OCI-LY3 (cell line): ENCODE measurements at regions not wholly inside any gene's neighbourhood (a gene's known extent, or its start where the extent isn't known, plus 50 kb on each side); places are given as distances from the start of the nearest gene placed in this dataset.

ENCODE experiments used
- EZH2phosphoT487 ChIP-seq: fragments of 200-600 bp; shearing (Covaris generic); IDR thresholded peaks from 2 replicates; pipeline ENCODE4 v1.6.1; 2018; ENCODE audit warnings: antibody characterized with exemption, mixed run types, low read depth
- TF ChIP-seq, protein P1 (sequence below): fragments of 200-600, 300-600 bp; sonication (generic); IDR thresholded peaks from 2 replicates; pipeline ENCODE4 v1.5.1; 2014; ENCODE audit warnings: antibody characterized with exemption, low read length, low read depth

DNA sequence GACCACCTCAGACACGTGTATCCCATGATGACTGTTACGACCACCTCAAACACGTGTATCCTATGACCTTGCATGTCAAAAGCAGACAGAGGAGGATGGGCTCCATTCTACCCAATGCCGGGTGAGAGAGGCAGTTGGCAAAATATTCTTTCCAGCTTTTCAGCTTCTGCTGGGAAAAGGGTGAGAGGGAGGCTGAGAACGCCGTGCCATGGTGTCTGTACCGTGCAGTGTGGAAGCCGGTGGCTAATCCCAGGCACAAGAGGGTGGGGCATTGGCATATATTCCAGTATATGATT is 1478.4 kb downstream of the TBC1D22A start:
- TF ChIP-seq, protein P1, sequence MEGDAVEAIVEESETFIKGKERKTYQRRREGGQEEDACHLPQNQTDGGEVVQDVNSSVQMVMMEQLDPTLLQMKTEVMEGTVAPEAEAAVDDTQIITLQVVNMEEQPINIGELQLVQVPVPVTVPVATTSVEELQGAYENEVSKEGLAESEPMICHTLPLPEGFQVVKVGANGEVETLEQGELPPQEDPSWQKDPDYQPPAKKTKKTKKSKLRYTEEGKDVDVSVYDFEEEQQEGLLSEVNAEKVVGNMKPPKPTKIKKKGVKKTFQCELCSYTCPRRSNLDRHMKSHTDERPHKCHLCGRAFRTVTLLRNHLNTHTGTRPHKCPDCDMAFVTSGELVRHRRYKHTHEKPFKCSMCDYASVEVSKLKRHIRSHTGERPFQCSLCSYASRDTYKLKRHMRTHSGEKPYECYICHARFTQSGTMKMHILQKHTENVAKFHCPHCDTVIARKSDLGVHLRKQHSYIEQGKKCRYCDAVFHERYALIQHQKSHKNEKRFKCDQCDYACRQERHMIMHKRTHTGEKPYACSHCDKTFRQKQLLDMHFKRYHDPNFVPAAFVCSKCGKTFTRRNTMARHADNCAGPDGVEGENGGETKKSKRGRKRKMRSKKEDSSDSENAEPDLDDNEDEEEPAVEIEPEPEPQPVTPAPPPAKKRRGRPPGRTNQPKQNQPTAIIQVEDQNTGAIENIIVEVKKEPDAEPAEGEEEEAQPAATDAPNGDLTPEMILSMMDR, result no peak
- TF ChIP-seq EZH2phosphoT487, result no peak
